Trophoblast cell (in vitro differentiated cells and primary cell): ENCODE measurements at regions not wholly inside any gene's neighbourhood (a gene's known extent, or its start where the extent isn't known, plus 50 kb on each side); places are given as distances from the start of the nearest gene placed in this dataset.

ENCODE experiments used
- DNase-seq, 2 donors: peaks; one replicate each; pipeline ENCODE4 v3.0.0-alpha.2; 2016
- H2AFZ ChIP-seq: 2 replicates; pipeline ENCODE4 v1.6.1; 2013; ENCODE audit warnings: low read length, moderate library complexity, mild to moderate bottlenecking; ENCODE audit not compliant: insufficient read depth, poor library complexity
- H2AK5ac ChIP-seq: 2 replicates; pipeline ENCODE4 v1.6.1; 2013; ENCODE audit warnings: mild to moderate bottlenecking, low read length
- H2BK120ac ChIP-seq: 2 replicates; pipeline ENCODE4 v1.6.1; 2013; ENCODE audit warnings: low read length, mild to moderate bottlenecking, moderate library complexity; ENCODE audit not compliant: insufficient read depth, poor library complexity
- H2BK12ac ChIP-seq: 2 replicates; pipeline ENCODE4 v1.6.1; 2013; ENCODE audit warnings: mild to moderate bottlenecking, low read length, moderate library complexity
- H2BK5ac ChIP-seq: 2 replicates; pipeline ENCODE4 v1.6.1; 2013; ENCODE audit warnings: low read length, low read depth, moderate library complexity, mild to moderate bottlenecking; ENCODE audit not compliant: poor library complexity
- H3K14ac ChIP-seq: 2 replicates; pipeline ENCODE4 v1.6.1; 2013; ENCODE audit warnings: mild to moderate bottlenecking, low read length
- H3K18ac ChIP-seq: 2 replicates; pipeline ENCODE4 v1.6.1; 2013; ENCODE audit warnings: mild to moderate bottlenecking, low read length
- H3K23ac ChIP-seq: 2 replicates; pipeline ENCODE4 v1.6.1; 2013; ENCODE audit warnings: low read length
- H3K27ac ChIP-seq: 2 replicates; pipeline ENCODE4 v1.5.1; 2013; ENCODE audit warnings: low read depth, mild to moderate bottlenecking, inconsistent platforms, low read length, moderate library complexity
- H3K27me3 ChIP-seq: 2 replicates; pipeline ENCODE4 v1.6.1; 2013; ENCODE audit warnings: inconsistent platforms, mild to moderate bottlenecking, low read length, moderate library complexity; ENCODE audit not compliant: insufficient read depth
- H3K36me3 ChIP-seq, 2 experiments: 1 replicate in 1 of 2; 2 replicates in 1 of 2; pipeline ENCODE4 v1.6.1; 2013; ENCODE audit warnings: low read length in 2 of 2, mild to moderate bottlenecking in 2 of 2, moderate library complexity in 1 of 2; ENCODE audit not compliant: insufficient read depth in 2 of 2, control insufficient read depth in 1 of 2
- H3K4ac ChIP-seq: 2 replicates; pipeline ENCODE4 v1.6.1; 2013; ENCODE audit warnings: low read depth, mild to moderate bottlenecking, low read length, moderate library complexity
- H3K4me1 ChIP-seq, 2 experiments: 1 replicate in 1 of 2; 2 replicates in 1 of 2; pipeline ENCODE4 v1.6.1; 2013; ENCODE audit warnings: low read length in 2 of 2, mild to moderate bottlenecking in 2 of 2, moderate library complexity in 1 of 2; ENCODE audit not compliant: insufficient read depth in 2 of 2, control insufficient read depth in 1 of 2
- H3K4me2 ChIP-seq: 2 replicates; pipeline ENCODE4 v1.6.1; 2013; ENCODE audit warnings: inconsistent platforms, mild to moderate bottlenecking, low read length, moderate library complexity
- H3K4me3 ChIP-seq: 2 replicates; pipeline ENCODE4 v1.5.1; 2013; ENCODE audit warnings: mild to moderate bottlenecking, low read depth, low read length, inconsistent platforms
- H3K79me1 ChIP-seq: one replicate; pipeline ENCODE4 v1.6.1; 2013; ENCODE audit warnings: low read length
- H3K79me2 ChIP-seq: 2 replicates; pipeline ENCODE4 v1.6.1; 2013; ENCODE audit warnings: low read length, mild to moderate bottlenecking; ENCODE audit not compliant: control insufficient read depth, insufficient read depth, poor library complexity
- H3K9ac ChIP-seq: 2 replicates; pipeline ENCODE4 v1.6.1; 2013; ENCODE audit warnings: mild to moderate bottlenecking, low read length
- H3K9me3 ChIP-seq: 2 replicates; pipeline ENCODE4 v1.6.1; 2013; ENCODE audit warnings: low read depth, mild to moderate bottlenecking, control low read depth, inconsistent platforms, low read length; ENCODE audit not compliant: insufficient read depth
- H4K12ac ChIP-seq: 2 replicates; pipeline ENCODE4 v1.6.1; 2013; ENCODE audit warnings: low read depth, mild to moderate bottlenecking, low read length, moderate library complexity
- H4K8ac ChIP-seq: 2 replicates; pipeline ENCODE4 v1.6.1; 2013; ENCODE audit warnings: low read depth, mild to moderate bottlenecking, low read length, moderate library complexity
- H4K91ac ChIP-seq: one replicate; pipeline ENCODE4 v1.6.1; 2013; ENCODE audit warnings: low read depth, mild to moderate bottlenecking, low read length, moderate library complexity
- WGBS: extraction: QIAGEN DNeasy Blood & Tissue Kit; methylation state at CpG from one replicate; pipeline ENCODE4 v1.1.7; 2013; ENCODE audit warnings: missing lambda C conversion rate; ENCODE audit not compliant: insufficient read length, insufficient coverage; ENCODE audit errors: extremely low coverage; 5-methylcytosine and 5-hydroxymethylcytosine counted together

DNA sequence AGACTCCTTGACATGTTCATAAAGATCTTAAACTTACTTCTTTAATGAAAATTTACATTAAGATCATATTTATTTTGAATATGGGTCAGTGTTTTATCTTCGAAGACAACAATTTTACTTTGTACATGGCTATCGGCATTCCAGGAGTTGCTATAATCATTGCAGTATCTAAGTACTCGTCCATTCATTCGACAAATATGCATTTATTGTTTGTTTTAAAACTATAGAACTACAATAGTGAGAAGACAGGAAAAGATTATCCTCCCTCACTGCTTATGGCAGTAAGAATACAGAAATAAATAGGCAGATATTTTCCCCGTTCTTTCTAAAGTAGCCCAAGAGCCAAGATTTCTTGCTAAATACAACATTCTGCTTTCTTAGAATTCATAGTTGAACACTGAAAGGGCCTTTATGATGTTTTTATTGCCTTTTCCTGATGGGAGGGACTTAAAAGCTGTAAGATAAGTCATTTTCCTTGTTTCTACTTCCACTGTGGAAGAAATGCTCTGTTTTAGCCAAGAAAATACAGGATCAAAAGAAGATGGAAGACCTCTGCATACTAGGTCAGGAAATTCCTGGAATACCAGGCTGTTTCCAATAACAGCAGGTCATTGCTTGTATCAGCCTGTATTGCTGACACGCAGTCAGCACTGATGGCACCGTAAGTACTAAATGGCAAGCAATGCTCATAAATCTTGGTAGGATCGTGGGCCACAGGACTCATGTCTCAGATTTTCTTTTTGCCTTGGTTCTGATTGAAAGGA, 521.0 kb upstream of the ATP2B1 start:
- H3K4me2 ChIP-seq = peak overlapping the region; percentile 46
- no peak overlapping the region for H2AFZ ChIP-seq
- H2BK120ac ChIP-seq = no peak overlapping the region
- H3K27ac ChIP-seq = peak overlapping the region; percentile 3
- no peak overlapping the region for H3K23ac ChIP-seq
- WGBS = no CpG with 5 or more reads among the region's 8 CpGs
- no peak overlapping the region for H2BK5ac ChIP-seq
- peak in 1 of 2 donors; percentile 48 for DNase-seq
- H3K18ac ChIP-seq = no peak overlapping the region
- no peak overlapping the region for H3K4ac ChIP-seq
- no peaks in the 10 kb centered on the region for H3K79me2 ChIP-seq
- H4K12ac ChIP-seq = no peak overlapping the region
- H4K91ac ChIP-seq = no peak overlapping the region
- H3K14ac ChIP-seq = no peak overlapping the region
- no peaks in the 10 kb centered on the region for H3K4me1 ChIP-seq
- no peak overlapping the region for H4K8ac ChIP-seq
- no peak overlapping the region for H3K4me3 ChIP-seq
- H3K9ac ChIP-seq = no peak overlapping the region
- no peak overlapping the region for H2AK5ac ChIP-seq
- peaks cover 7% of the 10 kb centered on the region for H3K79me1 ChIP-seq
- H2BK12ac ChIP-seq = no peak overlapping the region
- no peaks in the 10 kb centered on the region for H3K36me3 ChIP-seq
- H3K27me3 ChIP-seq = no peaks in the 10 kb centered on the region
- H3K9me3 ChIP-seq = no peaks in the 10 kb centered on the region

- Histone ChIP-seq H3K79me1 (peaks cover 2% of the 10 kb centered on the region), H4K12ac (no peak overlapping the region)
These were observed 517.6 kb upstream of the ATP2B1 start for GRCh38 chr12:90226211-90226610.

GRCh38 chr12:90216815-90217214, 508.2 kb upstream of the ATP2B1 start:
- DNase-seq = peak in 1 of 2 donors; percentile 10
- H3K36me3 ChIP-seq = no peaks in the 10 kb centered on the region
- H3K4me3 ChIP-seq = no peak overlapping the region
- no peaks in the 10 kb centered on the region for H3K9me3 ChIP-seq
- no peak overlapping the region for H3K4ac ChIP-seq
- no peak overlapping the region for H2BK120ac ChIP-seq
- no peaks in the 10 kb centered on the region for H3K4me1 ChIP-seq
- H3K27ac ChIP-seq = no peak overlapping the region
- H3K23ac ChIP-seq = no peak overlapping the region
- H4K12ac ChIP-seq = no peak overlapping the region
- H4K8ac ChIP-seq = no peak overlapping the region
- H3K9ac ChIP-seq = no peak overlapping the region
- H2AFZ ChIP-seq = no peak overlapping the region
- H3K14ac ChIP-seq = no peak overlapping the region
- no peak overlapping the region for H2BK12ac ChIP-seq
- H4K91ac ChIP-seq = no peak overlapping the region
- H3K79me1 ChIP-seq = no peaks in the 10 kb centered on the region
- no peaks in the 10 kb centered on the region for H3K27me3 ChIP-seq
- no peak overlapping the region for H3K18ac ChIP-seq
- no peak overlapping the region for H2BK5ac ChIP-seq
- no peak overlapping the region for H3K4me2 ChIP-seq
- no peaks in the 10 kb centered on the region for H3K79me2 ChIP-seq
- no peak overlapping the region for H2AK5ac ChIP-seq
- WGBS = no CpG with 5 or more reads among the region's 1 CpG

More at GRCh38 chr12:90226211-90226610, 517.6 kb upstream of the ATP2B1 start:
- Histone ChIP-seq H3K36me3 (no peaks in the 10 kb centered on the region), H2BK120ac (no peak overlapping the region), H4K8ac (no peak overlapping the region), H4K91ac (no peak overlapping the region), H3K9me3 (no peaks in the 10 kb centered on the region), H2BK12ac (peak overlapping the region; percentile 87), H2AFZ (no peak overlapping the region), H3K27me3 (no peaks in the 10 kb centered on the region), H3K23ac (no peak overlapping the region), H2BK5ac (no peak overlapping the region), H3K18ac (no peak overlapping the region), H3K4me2 (no peak overlapping the region), H3K14ac (peak overlapping the region; percentile 24), H3K79me2 (no peaks in the 10 kb centered on the region), H3K4me3 (no peak overlapping the region), H3K4me1 (no peaks in the 10 kb centered on the region), H3K9ac (no peak overlapping the region), H3K27ac (no peak overlapping the region), H3K4ac (no peak overlapping the region), H2AK5ac (no peak overlapping the region)
- DNase-seq = no peak

DNA sequence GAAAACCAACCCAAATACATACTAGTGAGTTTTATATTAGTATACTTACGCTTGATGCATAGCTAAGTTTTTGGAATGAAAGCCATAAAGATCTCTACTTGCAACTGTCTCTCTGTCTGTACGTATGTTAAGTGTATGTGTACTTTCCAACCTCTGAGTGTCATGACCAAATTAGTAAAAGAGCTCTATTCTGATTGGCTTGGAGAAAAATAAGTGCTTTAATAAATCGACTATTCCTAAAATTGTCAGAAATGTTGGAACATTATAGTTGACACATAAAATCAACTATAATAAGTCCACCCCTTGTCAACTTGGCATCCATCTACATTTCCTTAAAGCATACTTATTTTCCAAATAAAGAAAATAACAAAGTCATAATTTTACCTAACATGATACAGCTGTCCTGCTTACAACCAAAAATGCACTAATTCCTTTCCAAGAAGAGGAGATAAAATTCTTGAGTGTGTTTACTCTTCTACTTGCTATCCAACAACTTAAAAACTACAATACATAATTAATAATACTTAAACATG, 507.4 kb upstream of the ATP2B1 start:
- WGBS = no CpG with 5 or more reads among the region's 3 CpGs
- H3K4ac ChIP-seq = no peak overlapping the region
- H3K23ac ChIP-seq = no peak overlapping the region
- no peak overlapping the region for H3K27ac ChIP-seq
- H2BK120ac ChIP-seq = no peak overlapping the region
- no peaks in the 10 kb centered on the region for H3K36me3 ChIP-seq
- H2BK5ac ChIP-seq = no peak overlapping the region
- H3K4me3 ChIP-seq = no peak overlapping the region
- H3K4me1 ChIP-seq = no peaks in the 10 kb centered on the region
- no peak overlapping the region for H2AK5ac ChIP-seq
- no peak for DNase-seq
- no peak overlapping the region for H4K91ac ChIP-seq
- no peaks in the 10 kb centered on the region for H3K79me2 ChIP-seq
- H3K18ac ChIP-seq = no peak overlapping the region
- H3K14ac ChIP-seq = no peak overlapping the region
- H3K27me3 ChIP-seq = no peaks in the 10 kb centered on the region
- no peak overlapping the region for H2BK12ac ChIP-seq
- no peak overlapping the region for H4K8ac ChIP-seq
- no peak overlapping the region for H3K4me2 ChIP-seq
- H4K12ac ChIP-seq = no peak overlapping the region
- no peaks in the 10 kb centered on the region for H3K79me1 ChIP-seq
- no peak overlapping the region for H2AFZ ChIP-seq
- H3K9ac ChIP-seq = no peak overlapping the region
- no peaks in the 10 kb centered on the region for H3K9me3 ChIP-seq
